ENCODE measurements at regions not wholly inside any gene's neighbourhood (a gene's known extent, or its start where the extent isn't known, plus 50 kb on each side); places are given as distances from the start of the nearest gene placed in this dataset.

DNA sequence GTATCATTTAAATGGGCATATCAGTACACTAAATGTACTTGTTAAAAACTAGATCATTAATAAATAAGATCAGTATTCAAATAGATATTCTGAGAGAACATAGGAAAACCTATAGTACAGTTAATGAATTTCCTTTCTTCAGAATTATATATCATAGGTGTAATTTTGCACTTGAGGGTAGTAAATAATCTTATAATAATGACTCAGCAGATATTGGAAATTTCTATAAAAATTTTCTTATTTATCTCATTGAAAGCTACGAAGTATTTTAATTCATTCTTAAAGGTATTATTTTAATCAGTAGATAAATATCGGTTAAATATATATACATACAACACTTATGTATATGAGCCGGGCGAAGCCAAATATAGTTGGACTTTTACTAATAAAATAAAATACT lies 300.9 kb upstream of the SOX2 start:
- TF ChIP-seq EP300 (IDR thresholded peaks at IDR 0.05), result no peak
- no peak for TF ChIP-seq POLR2A (IDR thresholded peaks at IDR 0.05)
- TF ChIP-seq, protein P1, sequence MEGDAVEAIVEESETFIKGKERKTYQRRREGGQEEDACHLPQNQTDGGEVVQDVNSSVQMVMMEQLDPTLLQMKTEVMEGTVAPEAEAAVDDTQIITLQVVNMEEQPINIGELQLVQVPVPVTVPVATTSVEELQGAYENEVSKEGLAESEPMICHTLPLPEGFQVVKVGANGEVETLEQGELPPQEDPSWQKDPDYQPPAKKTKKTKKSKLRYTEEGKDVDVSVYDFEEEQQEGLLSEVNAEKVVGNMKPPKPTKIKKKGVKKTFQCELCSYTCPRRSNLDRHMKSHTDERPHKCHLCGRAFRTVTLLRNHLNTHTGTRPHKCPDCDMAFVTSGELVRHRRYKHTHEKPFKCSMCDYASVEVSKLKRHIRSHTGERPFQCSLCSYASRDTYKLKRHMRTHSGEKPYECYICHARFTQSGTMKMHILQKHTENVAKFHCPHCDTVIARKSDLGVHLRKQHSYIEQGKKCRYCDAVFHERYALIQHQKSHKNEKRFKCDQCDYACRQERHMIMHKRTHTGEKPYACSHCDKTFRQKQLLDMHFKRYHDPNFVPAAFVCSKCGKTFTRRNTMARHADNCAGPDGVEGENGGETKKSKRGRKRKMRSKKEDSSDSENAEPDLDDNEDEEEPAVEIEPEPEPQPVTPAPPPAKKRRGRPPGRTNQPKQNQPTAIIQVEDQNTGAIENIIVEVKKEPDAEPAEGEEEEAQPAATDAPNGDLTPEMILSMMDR (IDR thresholded peaks at IDR 0.05), result no peak
- TF ChIP-seq POLR2AphosphoS5 (IDR thresholded peaks at IDR 0.05), result no peak
